ENCODE measurements at regions not wholly inside any gene's neighbourhood (a gene's known extent, or its start where the extent isn't known, plus 50 kb on each side); places are given as distances from the start of the nearest gene placed in this dataset.

GRCh38 chr16:86353148-86353547 lies 157.2 kb upstream of the FOXF1 start:
- WGBS (ENCODE audit: insufficient coverage): 73% methylated on average over 11 of the region's 11 CpGs
- H3K9me3 ChIP-seq (ENCODE audit: control extremely low read depth in 1 of 5, control insufficient read depth in 4 of 5, insufficient read depth in 2 of 5, low read depth in 1 of 5, low read length in 4 of 5): peaks cover 0 to 13% (median 0%) of the 10 kb centered on the region in 5 experiments
- H3K36me3 ChIP-seq (ENCODE audit: control insufficient read depth in 4 of 4, insufficient read depth in 4 of 4, low read length in 3 of 4): no peaks in the 10 kb centered on the region
- H3K27me3 ChIP-seq (replicated peaks in 2 of 5; ENCODE audit: control insufficient read depth in 4 of 5, insufficient read depth in 5 of 5, low read length in 4 of 5): peaks cover 2 to 88% (median 18%) of the 10 kb centered on the region in 5 experiments
- H3K4me1 ChIP-seq (ENCODE audit: control extremely low read depth in 1 of 4, control insufficient read depth in 4 of 4, insufficient read depth in 4 of 4, low read length in 3 of 4): no peaks in the 10 kb centered on the region
- ChIA-PET CTCF (no interaction called here), POLR2A (no interaction called here)
- no peak for DNase-seq
- H3K27ac ChIP-seq (ENCODE audit: insufficient read depth in 1 of 2, low read depth in 1 of 2, low read length in 2 of 2, poor library complexity in 1 of 2, severe bottlenecking in 2 of 2): no peak overlapping the region
- no peak overlapping the region for H3K4me3 ChIP-seq (ENCODE audit: control insufficient read depth in 1 of 7, extremely low read depth in 1 of 7, insufficient read depth in 4 of 7, low read depth in 2 of 7, low read length in 6 of 7)

GRCh38 chr16:86353948-86354347 lies 156.4 kb upstream of the FOXF1 start:
- Histone ChIP-seq H3K4me3 (ENCODE audit: control insufficient read depth in 1 of 7, extremely low read depth in 1 of 7, insufficient read depth in 4 of 7, low read depth in 2 of 7, low read length in 6 of 7) (no peak overlapping the region), H3K27me3 (replicated peaks in 2 of 5; ENCODE audit: control insufficient read depth in 4 of 5, insufficient read depth in 5 of 5, low read length in 4 of 5) (peaks cover 2 to 87% (median 21%) of the 10 kb centered on the region in 5 experiments), H3K9me3 (ENCODE audit: control extremely low read depth in 1 of 5, control insufficient read depth in 4 of 5, insufficient read depth in 2 of 5, low read depth in 1 of 5, low read length in 4 of 5) (peaks cover 0 to 13% (median 0%) of the 10 kb centered on the region in 5 experiments), H3K27ac (ENCODE audit: insufficient read depth in 1 of 2, low read depth in 1 of 2, low read length in 2 of 2, poor library complexity in 1 of 2, severe bottlenecking in 2 of 2) (no peak overlapping the region), H3K4me1 (ENCODE audit: control extremely low read depth in 1 of 4, control insufficient read depth in 4 of 4, insufficient read depth in 4 of 4, low read length in 3 of 4) (no peaks in the 10 kb centered on the region), H3K36me3 (ENCODE audit: control insufficient read depth in 4 of 4, insufficient read depth in 4 of 4, low read length in 3 of 4) (no peaks in the 10 kb centered on the region)
- ChIA-PET POLR2A (no interaction called here), CTCF (interaction anchor here (1.1 kb wide), 1 partner anchor 14 kb away, joined by 3 read pairs; no protein-coding TSS in a partner anchor)
- no peak for DNase-seq
- 77% methylated on average over 9 of the region's 9 CpGs for WGBS (ENCODE audit: insufficient coverage)

GRCh38 chr16:86354641-86355513 lies 155.4 kb upstream of the FOXF1 start:
- no peaks in the 10 kb centered on the region for H3K4me1 ChIP-seq (ENCODE audit: control extremely low read depth in 1 of 4, control insufficient read depth in 4 of 4, insufficient read depth in 4 of 4, low read length in 3 of 4)
- no peak for DNase-seq
- peaks cover 4 to 87% (median 21%) of the 10 kb centered on the region in 5 experiments for H3K27me3 ChIP-seq (replicated peaks in 2 of 5; ENCODE audit: control insufficient read depth in 4 of 5, insufficient read depth in 5 of 5, low read length in 4 of 5)
- POLR2A ChIA-PET: no interaction called here
- no peaks in the 10 kb centered on the region for H3K36me3 ChIP-seq (ENCODE audit: control insufficient read depth in 4 of 4, insufficient read depth in 4 of 4, low read length in 3 of 4)
- CTCF ChIA-PET: interaction anchor here (0.9 to 1.1 kb wide), 2 partner anchors 15 to 163 kb away, joined by 3 read pairs; no protein-coding TSS in a partner anchor
- WGBS (ENCODE audit: insufficient coverage): 72% methylated on average over 4 of the region's 7 CpGs
- H3K4me3 ChIP-seq (ENCODE audit: control insufficient read depth in 1 of 7, extremely low read depth in 1 of 7, insufficient read depth in 4 of 7, low read depth in 2 of 7, low read length in 6 of 7): no peak overlapping the region
- no peak overlapping the region for H3K27ac ChIP-seq (ENCODE audit: insufficient read depth in 1 of 2, low read depth in 1 of 2, low read length in 2 of 2, poor library complexity in 1 of 2, severe bottlenecking in 2 of 2)
- peaks cover 0 to 13% (median 0%) of the 10 kb centered on the region in 5 experiments for H3K9me3 ChIP-seq (ENCODE audit: control extremely low read depth in 1 of 5, control insufficient read depth in 4 of 5, insufficient read depth in 2 of 5, low read depth in 1 of 5, low read length in 4 of 5)

GRCh38 chr16:86355531-86355930 lies 154.8 kb upstream of the FOXF1 start:
- Histone ChIP-seq H3K4me1 (ENCODE audit: control extremely low read depth in 1 of 4, control insufficient read depth in 4 of 4, insufficient read depth in 4 of 4, low read length in 3 of 4) (no peaks in the 10 kb centered on the region), H3K9me3 (ENCODE audit: control extremely low read depth in 1 of 5, control insufficient read depth in 4 of 5, insufficient read depth in 2 of 5, low read depth in 1 of 5, low read length in 4 of 5) (peaks cover 0 to 13% (median 0%) of the 10 kb centered on the region in 5 experiments), H3K4me3 (ENCODE audit: control insufficient read depth in 1 of 7, extremely low read depth in 1 of 7, insufficient read depth in 4 of 7, low read depth in 2 of 7, low read length in 6 of 7) (no peak overlapping the region), H3K36me3 (ENCODE audit: control insufficient read depth in 4 of 4, insufficient read depth in 4 of 4, low read length in 3 of 4) (no peaks in the 10 kb centered on the region), H3K27ac (ENCODE audit: insufficient read depth in 1 of 2, low read depth in 1 of 2, low read length in 2 of 2, poor library complexity in 1 of 2, severe bottlenecking in 2 of 2) (no peak overlapping the region), H3K27me3 (replicated peaks in 2 of 5; ENCODE audit: control insufficient read depth in 4 of 5, insufficient read depth in 5 of 5, low read length in 4 of 5) (peaks cover 2 to 86% (median 17%) of the 10 kb centered on the region in 5 experiments)
- ChIA-PET CTCF (interaction anchor here (0.9 kb wide), 1 partner anchor 162 kb away, joined by 3 read pairs; no protein-coding TSS in a partner anchor), POLR2A (no interaction called here)
- WGBS (ENCODE audit: insufficient coverage): 90% methylated on average over 5 of the region's 5 CpGs
- no peak for DNase-seq

- POLR2A ChIA-PET: no interaction called here
- Histone ChIP-seq H3K9me3 (ENCODE audit: control extremely low read depth in 1 of 5, control insufficient read depth in 4 of 5, insufficient read depth in 2 of 5, low read depth in 1 of 5, low read length in 4 of 5) (peaks cover 0 to 13% (median 0%) of the 10 kb centered on the region in 5 experiments), H3K4me1 (ENCODE audit: control extremely low read depth in 1 of 4, control insufficient read depth in 4 of 4, insufficient read depth in 4 of 4, low read length in 3 of 4) (no peaks in the 10 kb centered on the region), H3K36me3 (ENCODE audit: control insufficient read depth in 4 of 4, insufficient read depth in 4 of 4, low read length in 3 of 4) (no peaks in the 10 kb centered on the region), H3K27ac (ENCODE audit: insufficient read depth in 1 of 2, low read depth in 1 of 2, low read length in 2 of 2, poor library complexity in 1 of 2, severe bottlenecking in 2 of 2) (no peak overlapping the region), H3K27me3 (replicated peaks in 2 of 5; ENCODE audit: control insufficient read depth in 4 of 5, insufficient read depth in 5 of 5, low read length in 4 of 5) (peaks cover 2 to 86% (median 16%) of the 10 kb centered on the region in 5 experiments), H3K4me3 (ENCODE audit: control insufficient read depth in 1 of 7, extremely low read depth in 1 of 7, insufficient read depth in 4 of 7, low read depth in 2 of 7, low read length in 6 of 7) (no peak overlapping the region)
- no peak for DNase-seq
- CTCF ChIA-PET: no interaction called here
- 92% methylated on average over 3 of the region's 3 CpGs for WGBS (ENCODE audit: insufficient coverage)
Observed at GRCh38 chr16:86355951-86356350, 154.4 kb upstream of the FOXF1 start.

GRCh38 chr16:86356804-86357203 lies 153.5 kb upstream of the FOXF1 start:
- no peak for DNase-seq
- 71% methylated on average over 5 of the region's 7 CpGs for WGBS (ENCODE audit: insufficient coverage)
- peaks cover 2 to 84% (median 13%) of the 10 kb centered on the region in 5 experiments for H3K27me3 ChIP-seq (replicated peaks in 2 of 5; ENCODE audit: control insufficient read depth in 4 of 5, insufficient read depth in 5 of 5, low read length in 4 of 5)
- no peak overlapping the region for H3K4me3 ChIP-seq (ENCODE audit: control insufficient read depth in 1 of 7, extremely low read depth in 1 of 7, insufficient read depth in 4 of 7, low read depth in 2 of 7, low read length in 6 of 7)
- ChIA-PET CTCF (no interaction called here), POLR2A (no interaction called here)
- no peaks in the 10 kb centered on the region for H3K36me3 ChIP-seq (ENCODE audit: control insufficient read depth in 4 of 4, insufficient read depth in 4 of 4, low read length in 3 of 4)
- no peaks in the 10 kb centered on the region for H3K4me1 ChIP-seq (ENCODE audit: control extremely low read depth in 1 of 4, control insufficient read depth in 4 of 4, insufficient read depth in 4 of 4, low read length in 3 of 4)
- peaks cover 0 to 13% (median 0%) of the 10 kb centered on the region in 5 experiments for H3K9me3 ChIP-seq (ENCODE audit: control extremely low read depth in 1 of 5, control insufficient read depth in 4 of 5, insufficient read depth in 2 of 5, low read depth in 1 of 5, low read length in 4 of 5)
- H3K27ac ChIP-seq (ENCODE audit: insufficient read depth in 1 of 2, low read depth in 1 of 2, low read length in 2 of 2, poor library complexity in 1 of 2, severe bottlenecking in 2 of 2): no peak overlapping the region

- Histone ChIP-seq H3K27ac (ENCODE audit: insufficient read depth in 1 of 2, low read depth in 1 of 2, low read length in 2 of 2, poor library complexity in 1 of 2, severe bottlenecking in 2 of 2) (no peak overlapping the region), H3K36me3 (ENCODE audit: control insufficient read depth in 4 of 4, insufficient read depth in 4 of 4, low read length in 3 of 4) (no peaks in the 10 kb centered on the region), H3K9me3 (ENCODE audit: control extremely low read depth in 1 of 5, control insufficient read depth in 4 of 5, insufficient read depth in 2 of 5, low read depth in 1 of 5, low read length in 4 of 5) (peaks cover 0 to 13% (median 0%) of the 10 kb centered on the region in 5 experiments), H3K4me1 (ENCODE audit: control extremely low read depth in 1 of 4, control insufficient read depth in 4 of 4, insufficient read depth in 4 of 4, low read length in 3 of 4) (no peaks in the 10 kb centered on the region), H3K4me3 (ENCODE audit: control insufficient read depth in 1 of 7, extremely low read depth in 1 of 7, insufficient read depth in 4 of 7, low read depth in 2 of 7, low read length in 6 of 7) (no peak overlapping the region), H3K27me3 (replicated peaks in 2 of 5; ENCODE audit: control insufficient read depth in 4 of 5, insufficient read depth in 5 of 5, low read length in 4 of 5) (peaks cover 2 to 84% (median 9%) of the 10 kb centered on the region in 5 experiments)
- ChIA-PET POLR2A (no interaction called here), CTCF (interaction anchor here (1.3 kb wide), 1 partner anchor 15 kb away, joined by 4 read pairs; no protein-coding TSS in a partner anchor)
- DNase-seq: no peak
- 97% methylated on average over 4 of the region's 6 CpGs for WGBS (ENCODE audit: insufficient coverage)
Observed at GRCh38 chr16:86357303-86357702, 153.0 kb upstream of the FOXF1 start.
